ENCODE measurements at regions not wholly inside any gene's neighbourhood (a gene's known extent, or its start where the extent isn't known, plus 50 kb on each side); places are given as distances from the start of the nearest gene placed in this dataset.

GRCh38 chr20:12722091-12722490 is 286.7 kb upstream of the SPTLC3 start:
- Histone ChIP-seq H3K4me2 (ENCODE audit: extremely low read depth, insufficient read depth, low read length) (no peak overlapping the region), H3K79me2 (ENCODE audit: control insufficient read depth, insufficient read depth, low read length) (no peaks in the 10 kb centered on the region), H4K20me1 (ENCODE audit: control insufficient read depth, extremely low read depth, insufficient read depth, low read length) (no peaks in the 10 kb centered on the region), H3K27ac (ENCODE audit: insufficient read depth, low read length) (no peak overlapping the region), H3K9me3 (ENCODE audit: control insufficient read depth, insufficient read depth, low read depth, low read length) (no peaks in the 10 kb centered on the region), H3K36me3 (ENCODE audit: control insufficient read depth, insufficient read depth, low read length) (no peaks in the 10 kb centered on the region), H3K4me1 (ENCODE audit: control insufficient read depth, extremely low read depth, insufficient read depth, low read length) (no peaks in the 10 kb centered on the region), H2AFZ (ENCODE audit: low read length) (no peak overlapping the region), H3K27me3 (ENCODE audit: control insufficient read depth, insufficient read depth, low read length) (no peaks in the 10 kb centered on the region), H3K9ac (ENCODE audit: insufficient read depth, low read length) (no peak overlapping the region), H3K4me3 (replicated peaks in 1 of 4; ENCODE audit: control extremely low read depth in 1 of 4, insufficient read depth in 1 of 4, low read depth in 3 of 4, low read length in 4 of 4) (no peak overlapping the region)
- TF ChIP-seq EZH2 (IDR thresholded peaks at IDR 0.05; ENCODE audit: low read length, missing control alignments), result no peak
- no peak for TF ChIP-seq CTCF (conservative IDR thresholded peaks at IDR 0.05 in 1 of 2, IDR thresholded peaks at IDR 0.05 in 1 of 2; ENCODE audit: low read depth in 1 of 2, low read length in 2 of 2)
- no peak for DNase-seq (ENCODE audit: low read depth in 2 of 2)

GRCh38 chr20:12723811-12724210 is 285.0 kb upstream of the SPTLC3 start:
- no peak overlapping the region for H3K9ac ChIP-seq (ENCODE audit: insufficient read depth, low read length)
- no peak for DNase-seq (ENCODE audit: low read depth in 2 of 2)
- H3K4me2 ChIP-seq (ENCODE audit: extremely low read depth, insufficient read depth, low read length), result no peak overlapping the region
- TF ChIP-seq CTCF (conservative IDR thresholded peaks at IDR 0.05 in 1 of 2, IDR thresholded peaks at IDR 0.05 in 1 of 2; ENCODE audit: low read depth in 1 of 2, low read length in 2 of 2) (no peak), EZH2 (IDR thresholded peaks at IDR 0.05; ENCODE audit: low read length, missing control alignments) (no peak)
- H3K27me3 ChIP-seq (ENCODE audit: control insufficient read depth, insufficient read depth, low read length), result no peaks in the 10 kb centered on the region
- no peaks in the 10 kb centered on the region for H3K4me1 ChIP-seq (ENCODE audit: control insufficient read depth, extremely low read depth, insufficient read depth, low read length)
- H2AFZ ChIP-seq (ENCODE audit: low read length), result no peak overlapping the region
- no peaks in the 10 kb centered on the region for H3K9me3 ChIP-seq (ENCODE audit: control insufficient read depth, insufficient read depth, low read depth, low read length)
- H3K36me3 ChIP-seq (ENCODE audit: control insufficient read depth, insufficient read depth, low read length), result no peaks in the 10 kb centered on the region
- no peaks in the 10 kb centered on the region for H3K79me2 ChIP-seq (ENCODE audit: control insufficient read depth, insufficient read depth, low read length)
- no peak overlapping the region for H3K4me3 ChIP-seq (replicated peaks in 1 of 4; ENCODE audit: control extremely low read depth in 1 of 4, insufficient read depth in 1 of 4, low read depth in 3 of 4, low read length in 4 of 4)
- no peak overlapping the region for H3K27ac ChIP-seq (ENCODE audit: insufficient read depth, low read length)
- H4K20me1 ChIP-seq (ENCODE audit: control insufficient read depth, extremely low read depth, insufficient read depth, low read length), result no peaks in the 10 kb centered on the region

GRCh38 chr20:12728782-12729181 is 280.0 kb upstream of the SPTLC3 start:
- Histone ChIP-seq H3K36me3 (ENCODE audit: control insufficient read depth, insufficient read depth, low read length) (no peaks in the 10 kb centered on the region), H3K79me2 (ENCODE audit: control insufficient read depth, insufficient read depth, low read length) (no peaks in the 10 kb centered on the region), H2AFZ (ENCODE audit: low read length) (no peak overlapping the region), H3K9me3 (ENCODE audit: control insufficient read depth, insufficient read depth, low read depth, low read length) (no peaks in the 10 kb centered on the region), H3K4me1 (ENCODE audit: control insufficient read depth, extremely low read depth, insufficient read depth, low read length) (no peaks in the 10 kb centered on the region), H3K4me2 (ENCODE audit: extremely low read depth, insufficient read depth, low read length) (no peak overlapping the region), H3K9ac (ENCODE audit: insufficient read depth, low read length) (no peak overlapping the region), H3K27ac (ENCODE audit: insufficient read depth, low read length) (no peak overlapping the region), H3K27me3 (ENCODE audit: control insufficient read depth, insufficient read depth, low read length) (no peaks in the 10 kb centered on the region), H4K20me1 (ENCODE audit: control insufficient read depth, extremely low read depth, insufficient read depth, low read length) (no peaks in the 10 kb centered on the region), H3K4me3 (replicated peaks in 1 of 4; ENCODE audit: control extremely low read depth in 1 of 4, insufficient read depth in 1 of 4, low read depth in 3 of 4, low read length in 4 of 4) (no peak overlapping the region)
- TF ChIP-seq EZH2 (IDR thresholded peaks at IDR 0.05; ENCODE audit: low read length, missing control alignments) (no peak), CTCF (conservative IDR thresholded peaks at IDR 0.05 in 1 of 2, IDR thresholded peaks at IDR 0.05 in 1 of 2; ENCODE audit: low read depth in 1 of 2, low read length in 2 of 2) (no peak)
- no peak for DNase-seq (ENCODE audit: low read depth in 2 of 2)
